ENCODE measurements at regions not wholly inside any gene's neighbourhood (a gene's known extent, or its start where the extent isn't known, plus 50 kb on each side); places are given as distances from the start of the nearest gene placed in this dataset.

DNA sequence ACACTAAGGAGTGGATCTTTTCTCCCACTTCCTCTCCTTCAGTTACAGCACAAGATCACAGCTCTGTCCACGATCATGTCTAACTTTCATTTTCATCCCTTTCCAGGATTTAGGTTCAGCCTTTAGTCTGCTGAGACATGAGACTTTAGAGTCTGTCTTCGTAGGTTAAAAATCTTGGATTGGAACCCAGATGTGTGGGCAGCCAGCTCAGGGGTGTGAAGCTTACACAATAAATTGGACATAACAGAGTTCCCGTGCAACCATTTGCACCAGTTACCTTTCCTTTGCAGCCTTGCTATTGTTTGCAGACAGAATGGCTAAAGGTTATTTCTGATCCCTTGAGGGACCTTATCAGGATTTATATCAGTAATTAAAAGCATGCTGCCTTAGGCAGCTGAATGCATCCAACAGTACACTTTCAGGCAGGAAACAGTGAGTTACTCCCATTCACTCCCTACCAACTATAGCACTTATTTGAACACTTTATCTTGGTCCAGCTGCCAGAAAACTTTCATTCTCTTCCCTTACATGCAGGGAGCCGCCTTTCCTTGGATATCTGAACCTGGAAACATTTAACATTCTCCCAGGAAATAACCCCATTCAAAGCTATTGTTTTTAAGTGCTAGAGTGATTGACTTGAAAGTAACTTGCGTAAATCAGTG lies 87.3 kb downstream of the TMEM100 start:
- no peak for TF ChIP-seq CTCF (IDR thresholded peaks at IDR 0.05; ENCODE audit: partially characterized antibody, unreplicated experiment)
- no peak overlapping the region for H3K4me3 Mint-ChIP-seq (ENCODE audit: unreplicated experiment)
- H3K27me3 Mint-ChIP-seq (ENCODE audit: unreplicated experiment) = peaks cover 2% of the 10 kb centered on the region
- peaks cover 22% of the 10 kb centered on the region for H3K4me1 Mint-ChIP-seq (ENCODE audit: low read depth, unreplicated experiment)
- no peaks in the 10 kb centered on the region for H3K9me3 Mint-ChIP-seq (ENCODE audit: unreplicated experiment)
- no peaks in the 10 kb centered on the region for H3K36me3 Mint-ChIP-seq (ENCODE audit: unreplicated experiment)
- no peak overlapping the region for H3K27ac Mint-ChIP-seq (ENCODE audit: unreplicated experiment)
- no peak for DNase-seq

GRCh38 chr17:55634702-55635101 lies 88.0 kb downstream of the TMEM100 start:
- DNase-seq = no peak
- Mint-ChIP-seq H3K4me3 (ENCODE audit: unreplicated experiment) (no peak overlapping the region), H3K9me3 (ENCODE audit: unreplicated experiment) (no peaks in the 10 kb centered on the region), H3K36me3 (ENCODE audit: unreplicated experiment) (no peaks in the 10 kb centered on the region), H3K27me3 (ENCODE audit: unreplicated experiment) (peaks cover 2% of the 10 kb centered on the region), H3K27ac (ENCODE audit: unreplicated experiment) (no peak overlapping the region), H3K4me1 (ENCODE audit: low read depth, unreplicated experiment) (peaks cover 25% of the 10 kb centered on the region)
- no peak for TF ChIP-seq CTCF (IDR thresholded peaks at IDR 0.05; ENCODE audit: partially characterized antibody, unreplicated experiment)

- TF ChIP-seq CTCF (IDR thresholded peaks at IDR 0.05; ENCODE audit: partially characterized antibody, unreplicated experiment) = no peak
- DNase-seq = no peak
- Mint-ChIP-seq H3K4me1 (ENCODE audit: low read depth, unreplicated experiment) (peaks cover 33% of the 10 kb centered on the region), H3K27me3 (ENCODE audit: unreplicated experiment) (peaks cover 2% of the 10 kb centered on the region), H3K36me3 (ENCODE audit: unreplicated experiment) (no peaks in the 10 kb centered on the region), H3K4me3 (ENCODE audit: unreplicated experiment) (no peak overlapping the region), H3K27ac (ENCODE audit: unreplicated experiment) (no peak overlapping the region), H3K9me3 (ENCODE audit: unreplicated experiment) (no peaks in the 10 kb centered on the region)
These were observed 89.8 kb downstream of the TMEM100 start for GRCh38 chr17:55632893-55633292.

- no peak for TF ChIP-seq CTCF (IDR thresholded peaks at IDR 0.05; ENCODE audit: partially characterized antibody, unreplicated experiment)
These were observed 90.4 kb downstream of the TMEM100 start for GRCh38 chr17:55632236-55632635.

GRCh38 chr17:55629995-55630394 lies 92.7 kb downstream of the TMEM100 start:
- H3K27ac Mint-ChIP-seq (ENCODE audit: unreplicated experiment) = peak overlapping the region; percentile 9
- no peak for DNase-seq
- H3K4me1 Mint-ChIP-seq (ENCODE audit: low read depth, unreplicated experiment) = peaks cover 33% of the 10 kb centered on the region
- no peak overlapping the region for H3K4me3 Mint-ChIP-seq (ENCODE audit: unreplicated experiment)
- H3K9me3 Mint-ChIP-seq (ENCODE audit: unreplicated experiment) = peaks cover 1% of the 10 kb centered on the region
- no peak for TF ChIP-seq CTCF (IDR thresholded peaks at IDR 0.05; ENCODE audit: partially characterized antibody, unreplicated experiment)
- peaks cover 2% of the 10 kb centered on the region for H3K27me3 Mint-ChIP-seq (ENCODE audit: unreplicated experiment)
- no peaks in the 10 kb centered on the region for H3K36me3 Mint-ChIP-seq (ENCODE audit: unreplicated experiment)

More at GRCh38 chr17:55632236-55632635, 90.4 kb downstream of the TMEM100 start:
- Mint-ChIP-seq H3K4me3 (ENCODE audit: unreplicated experiment) (no peak overlapping the region), H3K9me3 (ENCODE audit: unreplicated experiment) (no peaks in the 10 kb centered on the region), H3K36me3 (ENCODE audit: unreplicated experiment) (no peaks in the 10 kb centered on the region), H3K4me1 (ENCODE audit: low read depth, unreplicated experiment) (peaks cover 33% of the 10 kb centered on the region), H3K27me3 (ENCODE audit: unreplicated experiment) (peaks cover 2% of the 10 kb centered on the region), H3K27ac (ENCODE audit: unreplicated experiment) (peak overlapping the region; percentile 16)
- DNase-seq = no peak

Data from glutamatergic neuron (in vitro differentiated cells).